Type B pancreatic cell (in vitro differentiated cells): ENCODE measurements at regions not wholly inside any gene's neighbourhood (a gene's known extent, or its start where the extent isn't known, plus 50 kb on each side); places are given as distances from the start of the nearest gene placed in this dataset.

Source experiments
- DNase-seq: peaks from one replicate; pipeline ENCODE4 v3.0.0; 2021; ENCODE audit warnings: mixed read lengths; ENCODE audit not compliant: unreplicated experiment; ENCODE audit errors: extremely low spot score
- H3K27ac Mint-ChIP-seq: 2 replicates; pipeline ENCODE4 v1.8.0; 2021; ENCODE audit warnings: mild to moderate bottlenecking, mixed read lengths
- H3K27me3 Mint-ChIP-seq: 2 replicates; pipeline ENCODE4 v1.8.0; 2021; ENCODE audit warnings: mixed read lengths
- H3K36me3 Mint-ChIP-seq: 2 replicates; pipeline ENCODE4 v1.8.0; 2021; ENCODE audit warnings: mixed read lengths
- H3K4me1 Mint-ChIP-seq: one replicate; pipeline ENCODE4 v1.8.0; 2021; ENCODE audit warnings: mixed read lengths; ENCODE audit not compliant: unreplicated experiment
- H3K4me3 Mint-ChIP-seq: 2 replicates; pipeline ENCODE4 v1.8.0; 2021; ENCODE audit warnings: mild to moderate bottlenecking, mixed read lengths
- H3K9me3 Mint-ChIP-seq: 2 replicates; pipeline ENCODE4 v1.8.0; 2021; ENCODE audit warnings: mixed read lengths
- CTCF ChIP-seq: fragments of 200-600 bp; sonication (generic); conservative IDR thresholded peaks from 2 replicates; pipeline ENCODE4 v1.5.0; 2021; ENCODE audit warnings: antibody characterized with exemption, mild to moderate bottlenecking

- Mint-ChIP-seq H3K9me3 (no peaks in the 10 kb centered on the region), H3K4me1 (no peaks in the 10 kb centered on the region), H3K27ac (no peak overlapping the region), H3K36me3 (no peaks in the 10 kb centered on the region), H3K27me3 (no peaks in the 10 kb centered on the region), H3K4me3 (no peak overlapping the region)
- TF ChIP-seq CTCF: no peak
- no peak for DNase-seq
Measured at GRCh38 chr2:164306872-164307271, 314.4 kb downstream of the GRB14 start.

GRCh38 chr2:164302786-164303185 lies 318.5 kb downstream of the GRB14 start:
- no peak for TF ChIP-seq CTCF
- Mint-ChIP-seq H3K27me3 (no peaks in the 10 kb centered on the region), H3K4me3 (no peak overlapping the region), H3K27ac (no peak overlapping the region), H3K36me3 (no peaks in the 10 kb centered on the region), H3K4me1 (no peaks in the 10 kb centered on the region), H3K9me3 (no peaks in the 10 kb centered on the region)
- no peak for DNase-seq

GRCh38 chr2:164288235-164288634 lies 333.0 kb downstream of the GRB14 start:
- no peaks in the 10 kb centered on the region for H3K27me3 Mint-ChIP-seq
- no peak overlapping the region for H3K27ac Mint-ChIP-seq
- DNase-seq: no peak
- no peak for TF ChIP-seq CTCF
- H3K36me3 Mint-ChIP-seq: no peaks in the 10 kb centered on the region
- H3K4me3 Mint-ChIP-seq: no peak overlapping the region
- H3K9me3 Mint-ChIP-seq: peaks cover 17% of the 10 kb centered on the region
- H3K4me1 Mint-ChIP-seq: no peaks in the 10 kb centered on the region

GRCh38 chr2:164287056-164287455 lies 334.2 kb downstream of the GRB14 start:
- no peak for TF ChIP-seq CTCF
- no peak overlapping the region for H3K4me3 Mint-ChIP-seq
- no peaks in the 10 kb centered on the region for H3K36me3 Mint-ChIP-seq
- no peaks in the 10 kb centered on the region for H3K27me3 Mint-ChIP-seq
- no peak overlapping the region for H3K27ac Mint-ChIP-seq
- no peaks in the 10 kb centered on the region for H3K4me1 Mint-ChIP-seq
- peaks cover 17% of the 10 kb centered on the region for H3K9me3 Mint-ChIP-seq
- DNase-seq: no peak

GRCh38 chr2:164285576-164285975 lies 335.7 kb downstream of the GRB14 start:
- Mint-ChIP-seq H3K36me3 (no peaks in the 10 kb centered on the region), H3K4me3 (no peak overlapping the region), H3K27me3 (no peaks in the 10 kb centered on the region), H3K9me3 (peaks cover 5% of the 10 kb centered on the region), H3K4me1 (no peaks in the 10 kb centered on the region), H3K27ac (no peak overlapping the region)
- DNase-seq: no peak
- no peak for TF ChIP-seq CTCF

GRCh38 chr2:164281896-164282295 lies 339.4 kb downstream of the GRB14 start:
- Mint-ChIP-seq H3K27ac (no peak overlapping the region), H3K9me3 (no peaks in the 10 kb centered on the region), H3K4me3 (no peak overlapping the region), H3K27me3 (no peaks in the 10 kb centered on the region), H3K4me1 (no peaks in the 10 kb centered on the region), H3K36me3 (no peaks in the 10 kb centered on the region)
- no peak for TF ChIP-seq CTCF
- no peak for DNase-seq
